NCI-H1048 (cell line): ENCODE measurements at regions not wholly inside any gene's neighbourhood (a gene's known extent, or its start where the extent isn't known, plus 50 kb on each side); places are given as distances from the start of the nearest gene placed in this dataset.
"Not testable (repeated sequence)": the region's sequence is repeated elsewhere in the genome, so short reads cannot be mapped to it uniquely, and the experiment has no call there.

Source experiments
- DNase-seq: peaks from one replicate; lab custom pipeline; 2025; lab: John Stamatoyannopoulos, UW

GRCh38 chr14:44385906-44386305 is 121.2 kb downstream of the FSCB start:
- no peak for DNase-seq

- DNase-seq = not testable (repeated sequence)
Measured at GRCh38 chr14:44385296-44385695, 121.8 kb downstream of the FSCB start.

- not testable (repeated sequence) for DNase-seq
Measured at GRCh38 chr14:44384601-44385293, 122.3 kb downstream of the FSCB start.

- DNase-seq = no peak
Measured at GRCh38 chr14:44384093-44384492, 123.0 kb downstream of the FSCB start.

- DNase-seq = no peak
Measured at GRCh38 chr14:44383636-44384035, 123.4 kb downstream of the FSCB start.

- DNase-seq = no peak
Measured at GRCh38 chr14:44379292-44379977, 127.6 kb downstream of the FSCB start.

GRCh38 chr14:44374906-44375305 is 132.2 kb downstream of the FSCB start:
- no peak for DNase-seq

- DNase-seq = no peak
Measured at GRCh38 chr14:44372807-44373489, 134.1 kb downstream of the FSCB start.

GRCh38 chr14:44372231-44372630 is 134.9 kb downstream of the FSCB start:
- DNase-seq = no peak

- no peak for DNase-seq
Measured at GRCh38 chr14:44370727-44371126, 136.4 kb downstream of the FSCB start.

- no peak for DNase-seq
Measured at GRCh38 chr14:44369401-44370123, 137.5 kb downstream of the FSCB start.

- no peak for DNase-seq
Measured at GRCh38 chr14:44361083-44361482, 146.0 kb downstream of the FSCB start.

- DNase-seq = no peak
Measured at GRCh38 chr14:44353805-44354204, 153.3 kb downstream of the FSCB start.

GRCh38 chr14:44352201-44352600 is 154.9 kb downstream of the FSCB start:
- peak; percentile 40 for DNase-seq

- no peak for DNase-seq
Measured at GRCh38 chr14:44347316-44347715, 159.8 kb downstream of the FSCB start.

- no peak for DNase-seq
Measured at GRCh38 chr14:44341116-44341515, 166.0 kb downstream of the FSCB start.

- DNase-seq = no peak
Measured at GRCh38 chr14:44339862-44340261, 167.2 kb downstream of the FSCB start.

- DNase-seq = no peak
Measured at GRCh38 chr14:44339231-44339630, 167.9 kb downstream of the FSCB start.

- no peak for DNase-seq
Measured at GRCh38 chr14:44317441-44317746, 189.7 kb downstream of the FSCB start.

- DNase-seq = no peak
Measured at GRCh38 chr14:44316647-44317440, 190.2 kb downstream of the FSCB start.

- DNase-seq = no peak
Measured at GRCh38 chr14:44309331-44309730, 197.8 kb downstream of the FSCB start.

GRCh38 chr14:44300916-44301315 is 206.2 kb downstream of the FSCB start:
- no peak for DNase-seq
